HL-60 (cell line): ENCODE measurements at regions not wholly inside any gene's neighbourhood (a gene's known extent, or its start where the extent isn't known, plus 50 kb on each side); places are given as distances from the start of the nearest gene placed in this dataset.

Experiments
- DNase-seq, 2 experiments: peaks; one replicate each; pipeline ENCODE4 v3.0.0-alpha.2; 2010 to 2020; ENCODE audit warnings: low read depth in 1 of 2, low spot score in 1 of 2
- H3K27ac ChIP-seq: fragments of 250-450 bp; sonication (Bioruptor Pico); replicated peaks from 2 replicates; pipeline ENCODE4 v1.5.1; 2020; ENCODE audit warnings: mild to moderate bottlenecking, moderate library complexity
- H3K27me3 ChIP-seq: fragments of 250-450 bp; sonication (Bioruptor Pico); 2 replicates; pipeline ENCODE4 v1.5.1; 2021; ENCODE audit warnings: mild to moderate bottlenecking, moderate library complexity; ENCODE audit not compliant: insufficient read depth, poor library complexity, severe bottlenecking
- H3K4me3 ChIP-seq: replicated peaks from 2 replicates; pipeline ENCODE4 v1.5.1; 2011; ENCODE audit warnings: mild to moderate bottlenecking, control low read depth, low read length; ENCODE audit not compliant: insufficient read depth
- GABPA ChIP-seq: IDR thresholded peaks from 2 replicates; pipeline ENCODE4 v1.6.1; 2012; ENCODE audit warnings: low read depth
- POLR2AphosphoS5 ChIP-seq: IDR thresholded peaks from 2 replicates; pipeline ENCODE4 v1.6.1; 2012; ENCODE audit warnings: low read depth
- SPI1 ChIP-seq: IDR thresholded peaks from 2 replicates; pipeline ENCODE4 v1.6.1; 2012; ENCODE audit warnings: low read depth, mild to moderate bottlenecking, borderline replicate concordance
- TF ChIP-seq, protein P1 (sequence below): IDR thresholded peaks from 2 replicates; pipeline ENCODE4 v1.6.1; 2012; ENCODE audit warnings: low read depth; ENCODE audit not compliant: insufficient replicate concordance
- TF ChIP-seq, protein P2 (sequence below): IDR thresholded peaks from one replicate; pipeline ENCODE4 v1.5.1; 2011; ENCODE audit warnings: low read length, control low read depth, inconsistent platforms; ENCODE audit not compliant: insufficient read depth

DNA sequence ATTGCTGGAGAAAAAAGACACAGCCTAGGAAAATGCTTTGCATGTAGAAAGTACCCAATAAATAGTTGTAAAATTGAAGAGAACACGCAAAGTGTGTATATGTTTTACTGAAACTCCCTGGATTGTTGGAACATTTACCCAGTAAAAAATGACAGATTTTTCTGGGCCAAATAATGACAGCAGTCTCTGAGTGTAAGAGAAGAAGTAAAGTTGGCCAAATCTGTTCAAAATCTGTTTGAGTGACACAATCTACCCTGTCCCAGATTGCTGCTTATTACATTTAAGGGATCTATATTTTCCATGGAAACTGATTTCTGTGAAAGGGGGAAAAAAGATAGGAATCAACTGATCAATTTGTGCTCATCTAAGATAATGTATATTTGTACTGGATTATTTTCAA lies 267.9 kb downstream of the TUSC7 start:
- Histone ChIP-seq H3K4me3 (no peak overlapping the region), H3K27me3 (no peaks in the 10 kb centered on the region), H3K27ac (no peak overlapping the region)
- DNase-seq: no peak
- TF ChIP-seq, protein P1, sequence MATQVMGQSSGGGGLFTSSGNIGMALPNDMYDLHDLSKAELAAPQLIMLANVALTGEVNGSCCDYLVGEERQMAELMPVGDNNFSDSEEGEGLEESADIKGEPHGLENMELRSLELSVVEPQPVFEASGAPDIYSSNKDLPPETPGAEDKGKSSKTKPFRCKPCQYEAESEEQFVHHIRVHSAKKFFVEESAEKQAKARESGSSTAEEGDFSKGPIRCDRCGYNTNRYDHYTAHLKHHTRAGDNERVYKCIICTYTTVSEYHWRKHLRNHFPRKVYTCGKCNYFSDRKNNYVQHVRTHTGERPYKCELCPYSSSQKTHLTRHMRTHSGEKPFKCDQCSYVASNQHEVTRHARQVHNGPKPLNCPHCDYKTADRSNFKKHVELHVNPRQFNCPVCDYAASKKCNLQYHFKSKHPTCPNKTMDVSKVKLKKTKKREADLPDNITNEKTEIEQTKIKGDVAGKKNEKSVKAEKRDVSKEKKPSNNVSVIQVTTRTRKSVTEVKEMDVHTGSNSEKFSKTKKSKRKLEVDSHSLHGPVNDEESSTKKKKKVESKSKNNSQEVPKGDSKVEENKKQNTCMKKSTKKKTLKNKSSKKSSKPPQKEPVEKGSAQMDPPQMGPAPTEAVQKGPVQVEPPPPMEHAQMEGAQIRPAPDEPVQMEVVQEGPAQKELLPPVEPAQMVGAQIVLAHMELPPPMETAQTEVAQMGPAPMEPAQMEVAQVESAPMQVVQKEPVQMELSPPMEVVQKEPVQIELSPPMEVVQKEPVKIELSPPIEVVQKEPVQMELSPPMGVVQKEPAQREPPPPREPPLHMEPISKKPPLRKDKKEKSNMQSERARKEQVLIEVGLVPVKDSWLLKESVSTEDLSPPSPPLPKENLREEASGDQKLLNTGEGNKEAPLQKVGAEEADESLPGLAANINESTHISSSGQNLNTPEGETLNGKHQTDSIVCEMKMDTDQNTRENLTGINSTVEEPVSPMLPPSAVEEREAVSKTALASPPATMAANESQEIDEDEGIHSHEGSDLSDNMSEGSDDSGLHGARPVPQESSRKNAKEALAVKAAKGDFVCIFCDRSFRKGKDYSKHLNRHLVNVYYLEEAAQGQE: no peak
- TF ChIP-seq, protein P2, sequence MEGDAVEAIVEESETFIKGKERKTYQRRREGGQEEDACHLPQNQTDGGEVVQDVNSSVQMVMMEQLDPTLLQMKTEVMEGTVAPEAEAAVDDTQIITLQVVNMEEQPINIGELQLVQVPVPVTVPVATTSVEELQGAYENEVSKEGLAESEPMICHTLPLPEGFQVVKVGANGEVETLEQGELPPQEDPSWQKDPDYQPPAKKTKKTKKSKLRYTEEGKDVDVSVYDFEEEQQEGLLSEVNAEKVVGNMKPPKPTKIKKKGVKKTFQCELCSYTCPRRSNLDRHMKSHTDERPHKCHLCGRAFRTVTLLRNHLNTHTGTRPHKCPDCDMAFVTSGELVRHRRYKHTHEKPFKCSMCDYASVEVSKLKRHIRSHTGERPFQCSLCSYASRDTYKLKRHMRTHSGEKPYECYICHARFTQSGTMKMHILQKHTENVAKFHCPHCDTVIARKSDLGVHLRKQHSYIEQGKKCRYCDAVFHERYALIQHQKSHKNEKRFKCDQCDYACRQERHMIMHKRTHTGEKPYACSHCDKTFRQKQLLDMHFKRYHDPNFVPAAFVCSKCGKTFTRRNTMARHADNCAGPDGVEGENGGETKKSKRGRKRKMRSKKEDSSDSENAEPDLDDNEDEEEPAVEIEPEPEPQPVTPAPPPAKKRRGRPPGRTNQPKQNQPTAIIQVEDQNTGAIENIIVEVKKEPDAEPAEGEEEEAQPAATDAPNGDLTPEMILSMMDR: no peak
- TF ChIP-seq SPI1: no peak

DNA sequence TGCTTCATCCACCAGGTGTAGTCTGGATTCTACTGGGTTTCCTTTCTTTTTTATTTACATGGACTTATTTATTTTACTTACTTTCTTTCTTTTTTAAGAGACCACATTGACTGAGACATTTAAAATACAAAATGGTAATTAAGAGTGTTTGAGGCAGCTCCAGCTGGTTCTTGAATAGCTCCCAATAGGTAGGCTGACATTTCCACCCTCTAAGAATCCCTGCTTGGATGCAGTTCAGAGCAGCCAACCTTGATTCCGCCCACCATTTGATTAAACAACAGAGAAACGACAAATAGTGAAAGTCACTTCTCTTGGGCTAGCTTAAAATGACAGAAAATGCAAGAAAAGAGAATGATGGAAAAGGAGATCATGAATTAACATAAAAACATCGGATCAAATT lies 270.5 kb downstream of the TUSC7 start:
- Histone ChIP-seq H3K27ac (no peak overlapping the region), H3K4me3 (no peak overlapping the region)
- TF ChIP-seq, protein P1: no peak
- no peak for TF ChIP-seq POLR2AphosphoS5
- TF ChIP-seq SPI1: no peak
- no peak for TF ChIP-seq GABPA
- TF ChIP-seq, protein P2: no peak

DNA sequence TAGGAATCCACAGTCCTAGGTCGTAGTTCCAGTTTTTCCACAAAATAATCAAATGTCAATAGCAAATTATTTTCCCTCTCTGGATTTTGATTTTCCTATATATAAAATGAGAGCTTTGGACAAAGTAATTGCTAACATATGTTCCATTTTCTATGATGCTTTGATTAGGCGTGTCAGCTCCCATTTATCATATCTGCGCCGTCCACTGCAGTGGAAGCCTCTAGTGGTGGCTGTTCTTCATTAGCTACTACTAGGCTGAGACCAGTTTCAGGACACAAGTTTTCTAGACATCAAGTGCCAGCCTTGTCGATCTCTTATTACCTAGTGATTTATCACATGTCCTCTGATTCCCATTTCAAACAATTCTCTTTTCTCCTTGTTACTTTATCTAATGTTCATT lies 271.5 kb downstream of the TUSC7 start:
- no peak overlapping the region for H3K4me3 ChIP-seq
- H3K27ac ChIP-seq: no peak overlapping the region
- TF ChIP-seq, protein P2: no peak
- TF ChIP-seq GABPA: no peak
- no peak for TF ChIP-seq POLR2AphosphoS5
- TF ChIP-seq SPI1: no peak
- TF ChIP-seq, protein P1: no peak
- no peak for DNase-seq
- H3K27me3 ChIP-seq: no peaks in the 10 kb centered on the region

More for the DNA sequence above, 270.5 kb downstream of the TUSC7 start:
- no peaks in the 10 kb centered on the region for H3K27me3 ChIP-seq
- no peak for DNase-seq
